K562 (cell line): ENCODE measurements at regions not wholly inside any gene's neighbourhood (a gene's known extent, or its start where the extent isn't known, plus 50 kb on each side); places are given as distances from the start of the nearest gene placed in this dataset.

ENCODE experiments used
- CEBPZ ChIP-seq: fragments of 150-350 bp; IDR thresholded peaks from 2 replicates; pipeline ENCODE4 v1.6.1; 2014; ENCODE audit warnings: low read depth, mild to moderate bottlenecking, low read length, borderline replicate concordance
- CHD7 ChIP-seq: fragments of 200-600 bp; sonication (generic); IDR thresholded peaks from one replicate; pipeline ENCODE4 v1.6.1; 2012; ENCODE audit warnings: mild to moderate bottlenecking, low read depth, low read length, inconsistent platforms
- DNMT1 ChIP-seq: fragments of 450-650 bp; IDR thresholded peaks from 2 replicates; pipeline ENCODE4 v1.6.1; 2016; ENCODE audit warnings: antibody characterized with exemption, mild to moderate bottlenecking
- JUN ChIP-seq, 2 experiments: sonication (generic) in 1 of 2; formaldehyde crosslinking in 1 of 2; IDR thresholded peaks; 2 replicates each; pipeline versions ENCODE4 v1.6.1 to v1.8.0; 2012 to 2022; ENCODE audit warnings: borderline replicate concordance in 2 of 2, mild to moderate bottlenecking in 2 of 2, improper control_type of control experiment in 1 of 2, low read depth in 1 of 2, low read length in 1 of 2, missing genetic modification reagents in 1 of 2
- RAD21 ChIP-seq, 2 experiments: fragments of 250-450 bp in 1 of 2; fragments of 450-650 bp in 1 of 2; sonication (Bioruptor Pico) in 1 of 2; formaldehyde crosslinking in 1 of 2; IDR thresholded peaks in 1 of 2; conservative IDR thresholded peaks in 1 of 2; 2 replicates each; pipeline versions ENCODE4 v1.4.0 to v1.8.0; 2020 to 2022; ENCODE audit warnings: mild to moderate bottlenecking in 2 of 2, moderate library complexity in 1 of 2
- RBM17 ChIP-seq: fragments of 200-400 bp; formaldehyde crosslinking; IDR thresholded peaks from 2 replicates; pipeline ENCODE4 v1.6.1; 2017; ENCODE audit warnings: low read depth, mild to moderate bottlenecking, low read length, borderline replicate concordance
- SMAD4 ChIP-seq: fragments of 250-450 bp; sonication (Bioruptor Pico); conservative IDR thresholded peaks from 2 replicates; pipeline ENCODE4 v1.8.0; 2021; ENCODE audit warnings: inconsistent platforms, mild to moderate bottlenecking, moderate library complexity
- SOX6 ChIP-seq: fragments of 450-650 bp; IDR thresholded peaks from 2 replicates; pipeline ENCODE4 v1.6.1; 2014; ENCODE audit warnings: mild to moderate bottlenecking
- ZNF707 ChIP-seq: fragments of 250-450 bp; sonication (Bioruptor Pico); conservative IDR thresholded peaks from 2 replicates; pipeline ENCODE4 v1.8.0; 2022; ENCODE audit warnings: inconsistent platforms, mild to moderate bottlenecking, moderate library complexity
- ZNF75A ChIP-seq: fragments of 450-650 bp; formaldehyde crosslinking; IDR thresholded peaks from 2 replicates; pipeline ENCODE4 v1.4.0; 2020; ENCODE audit warnings: mild to moderate bottlenecking
- TF ChIP-seq, protein P1 (sequence below): fragments of 250-450 bp; sonication (Bioruptor Pico); IDR thresholded peaks from 2 replicates; pipeline ENCODE4 v1.4.0; 2020; ENCODE audit warnings: mild to moderate bottlenecking, moderate library complexity

- TF ChIP-seq JUN (IDR thresholded peaks at IDR 0.05; ENCODE audit: borderline replicate concordance, low read depth, low read length) (peak; percentile 57; the same call in 1 of the 2 replicates), JUN (CRISPR knock-in tag; IDR thresholded peaks at IDR 0.05; ENCODE audit: borderline replicate concordance) (no peak), SMAD4 (0 out of 2 replicates have a peak, but pooled peaks have one; percentile 38), ZNF75A (CRISPR knock-in tag) (no peak), CHD7 (no peak), ZNF707 (CRISPR knock-in tag) (no peak), SOX6 (peak; percentile 56; the same call in 1 of the 2 replicates), RBM17 (no peak), CEBPZ (no peak), DNMT1 (no peak), RAD21 (CRISPR knock-in tag; conservative IDR thresholded peaks at IDR 0.05 in 1 of 2, IDR thresholded peaks at IDR 0.05 in 1 of 2) (no peak)
- TF ChIP-seq, protein P1, sequence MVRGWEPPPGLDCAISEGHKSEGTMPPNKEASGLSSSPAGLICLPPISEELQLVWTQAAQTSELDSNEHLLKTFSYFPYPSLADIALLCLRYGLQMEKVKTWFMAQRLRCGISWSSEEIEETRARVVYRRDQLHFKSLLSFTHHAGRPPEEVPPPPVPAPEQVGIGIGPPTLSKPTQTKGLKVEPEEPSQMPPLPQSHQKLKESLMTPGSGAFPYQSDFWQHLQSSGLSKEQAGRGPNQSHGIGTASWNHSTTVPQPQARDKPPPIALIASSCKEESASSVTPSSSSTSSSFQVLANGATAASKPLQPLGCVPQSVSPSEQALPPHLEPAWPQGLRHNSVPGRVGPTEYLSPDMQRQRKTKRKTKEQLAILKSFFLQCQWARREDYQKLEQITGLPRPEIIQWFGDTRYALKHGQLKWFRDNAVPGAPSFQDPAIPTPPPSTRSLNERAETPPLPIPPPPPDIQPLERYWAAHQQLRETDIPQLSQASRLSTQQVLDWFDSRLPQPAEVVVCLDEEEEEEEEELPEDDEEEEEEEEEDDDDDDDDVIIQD, result no peak
These were observed 62.5 kb upstream of the ALDH1B1 start (continued) for GRCh38 chr9:38329968-38330367.
